ENCODE measurements at regions not wholly inside any gene's neighbourhood (a gene's known extent, or its start where the extent isn't known, plus 50 kb on each side); places are given as distances from the start of the nearest gene placed in this dataset.

DNA sequence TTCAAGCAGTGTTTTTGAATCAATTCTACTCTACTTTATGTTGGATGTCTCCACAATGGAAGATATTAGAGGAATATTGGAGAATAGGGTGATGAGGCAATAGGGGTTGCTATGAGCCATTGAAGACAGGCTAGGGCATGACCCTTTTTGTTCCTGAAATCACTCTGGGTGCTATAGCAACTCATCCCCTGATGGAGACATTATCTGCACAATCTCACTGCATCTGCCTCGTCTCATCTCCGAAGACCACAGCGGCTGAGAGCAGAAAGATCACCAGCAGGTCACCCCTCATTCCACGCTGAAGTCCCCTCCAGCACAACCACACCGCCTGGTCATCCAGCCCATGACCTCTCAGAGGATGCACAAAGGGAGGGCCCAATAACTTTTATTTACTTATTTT is 150.4 kb upstream of the TMEM132C start:
- H3K4me3 ChIP-seq (ENCODE audit: low read depth, low read length): no peak overlapping the region
- TF ChIP-seq CTCF (IDR thresholded peaks at IDR 0.05; ENCODE audit: borderline replicate concordance, insufficient read depth, low read depth, low read length): no peak

GRCh38 chr12:128120035-128120434 is 146.9 kb upstream of the TMEM132C start:
- no peak overlapping the region for H3K4me3 ChIP-seq (ENCODE audit: low read depth, low read length)
- no peak for TF ChIP-seq CTCF (IDR thresholded peaks at IDR 0.05; ENCODE audit: borderline replicate concordance, insufficient read depth, low read depth, low read length)

DNA sequence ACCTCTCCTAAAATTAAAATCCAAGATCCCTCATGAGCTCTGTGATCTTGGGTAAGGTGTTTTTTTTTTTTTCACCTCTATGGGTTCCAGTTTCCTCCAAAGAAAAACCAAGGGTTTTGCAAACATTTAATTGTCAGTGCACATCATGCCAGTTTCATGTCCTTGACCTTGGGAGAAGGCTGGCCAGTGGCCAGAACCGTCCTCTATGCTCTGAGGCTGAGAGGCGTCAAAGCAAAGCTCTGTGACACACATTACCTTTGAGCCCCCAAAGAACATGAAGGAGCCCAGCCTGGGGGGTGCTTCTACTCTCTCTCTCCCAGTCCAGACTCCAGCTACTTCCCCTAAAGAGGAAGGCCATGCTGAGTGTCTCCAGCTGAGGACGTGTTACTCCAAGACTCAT is 145.5 kb upstream of the TMEM132C start:
- no peak for TF ChIP-seq CTCF (IDR thresholded peaks at IDR 0.05; ENCODE audit: borderline replicate concordance, insufficient read depth, low read depth, low read length)
- H3K4me3 ChIP-seq (ENCODE audit: low read depth, low read length): no peak overlapping the region

DNA sequence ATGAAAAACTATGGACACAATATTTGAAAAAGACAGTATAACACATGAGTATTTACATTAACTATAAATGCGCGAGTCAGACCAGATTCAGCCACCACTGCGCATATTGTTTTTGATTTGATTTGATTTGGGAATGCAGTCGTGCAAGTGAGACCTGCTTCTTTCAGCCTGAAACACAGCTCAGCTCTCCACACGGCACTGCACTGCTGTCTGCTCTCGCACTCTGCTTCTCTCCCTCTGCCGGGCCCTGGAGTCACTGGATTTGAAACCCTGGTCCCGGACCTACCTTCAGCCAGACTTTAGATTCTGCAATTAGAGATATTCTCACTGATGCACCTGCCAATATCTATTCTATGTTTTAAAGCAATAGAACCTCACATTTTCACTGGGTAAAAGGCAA is 143.9 kb upstream of the TMEM132C start:
- H3K4me3 ChIP-seq (ENCODE audit: low read depth, low read length): no peak overlapping the region
- TF ChIP-seq CTCF (IDR thresholded peaks at IDR 0.05; ENCODE audit: borderline replicate concordance, insufficient read depth, low read depth, low read length): no peak

- H3K4me3 ChIP-seq (ENCODE audit: low read depth, low read length): no peak overlapping the region
- TF ChIP-seq CTCF (IDR thresholded peaks at IDR 0.05; ENCODE audit: borderline replicate concordance, insufficient read depth, low read depth, low read length): no peak
These were observed 135.0 kb upstream of the TMEM132C start for GRCh38 chr12:128131955-128132354.

DNA sequence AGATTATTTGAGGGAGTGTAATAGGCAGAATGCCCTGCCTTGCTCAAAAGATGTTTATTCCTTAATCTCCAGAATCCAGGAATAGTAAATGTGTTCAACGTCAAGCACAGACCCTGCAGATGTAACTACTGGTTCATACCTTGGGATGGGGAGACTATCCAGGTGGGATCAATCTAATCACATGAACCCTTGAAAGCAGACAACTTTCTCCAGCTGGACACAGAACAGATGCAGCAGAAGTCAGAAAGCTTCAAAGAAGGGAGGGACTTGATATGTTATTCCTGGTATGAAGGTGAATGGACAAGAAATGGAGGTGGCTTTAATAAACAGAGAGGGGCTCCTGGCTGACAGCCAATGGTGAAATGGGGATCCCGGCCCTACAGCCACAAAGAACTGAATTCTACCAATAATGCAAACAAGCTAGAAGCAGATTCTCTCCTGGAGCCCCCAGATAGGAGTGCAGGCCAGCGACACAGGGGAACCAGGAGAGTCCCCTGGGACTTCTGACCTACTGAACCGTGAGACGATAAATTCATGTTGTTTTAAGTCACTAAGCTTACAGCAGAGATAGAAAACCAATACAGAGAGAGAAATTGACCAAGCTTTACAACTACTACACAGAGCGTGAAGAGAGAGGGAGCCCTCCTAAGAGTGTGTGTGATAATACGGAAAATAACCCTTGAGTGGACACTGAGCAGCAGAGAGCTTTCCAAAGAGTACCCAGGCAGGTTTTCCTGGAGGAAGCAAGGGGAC is 133.5 kb upstream of the TMEM132C start:
- no peak overlapping the region for H3K4me3 ChIP-seq (ENCODE audit: low read depth, low read length)
- TF ChIP-seq CTCF (IDR thresholded peaks at IDR 0.05; ENCODE audit: borderline replicate concordance, insufficient read depth, low read depth, low read length): no peak

DNA sequence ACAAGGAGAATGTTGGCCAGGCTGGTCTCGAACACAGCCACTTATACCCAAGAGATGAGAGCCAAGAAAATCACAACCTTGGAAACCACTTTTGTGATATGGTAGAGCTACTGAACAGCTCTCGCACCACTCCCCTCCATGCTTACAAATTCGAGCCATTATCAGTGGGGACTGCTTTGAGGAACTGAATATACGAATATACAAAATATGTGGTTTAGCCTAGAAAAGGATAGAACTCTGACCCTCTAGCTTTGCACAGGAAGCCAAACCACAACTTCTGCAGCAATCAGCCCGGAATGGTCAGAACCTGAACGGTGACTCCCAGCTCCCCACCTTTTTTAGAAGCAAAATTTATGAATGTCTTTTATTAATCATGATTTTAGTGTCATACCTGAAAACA is 129.8 kb upstream of the TMEM132C start:
- TF ChIP-seq CTCF (IDR thresholded peaks at IDR 0.05; ENCODE audit: borderline replicate concordance, insufficient read depth, low read depth, low read length): no peak
- no peak overlapping the region for H3K4me3 ChIP-seq (ENCODE audit: low read depth, low read length)

Data from GM12875 (cell line).